GF-D8 (cell line): ENCODE measurements at regions not wholly inside any gene's neighbourhood (a gene's known extent, or its start where the extent isn't known, plus 50 kb on each side); places are given as distances from the start of the nearest gene placed in this dataset.

ENCODE experiments used
- DNase-seq: peaks from one replicate; lab custom pipeline; 2025; lab: John Stamatoyannopoulos, UW

DNA sequence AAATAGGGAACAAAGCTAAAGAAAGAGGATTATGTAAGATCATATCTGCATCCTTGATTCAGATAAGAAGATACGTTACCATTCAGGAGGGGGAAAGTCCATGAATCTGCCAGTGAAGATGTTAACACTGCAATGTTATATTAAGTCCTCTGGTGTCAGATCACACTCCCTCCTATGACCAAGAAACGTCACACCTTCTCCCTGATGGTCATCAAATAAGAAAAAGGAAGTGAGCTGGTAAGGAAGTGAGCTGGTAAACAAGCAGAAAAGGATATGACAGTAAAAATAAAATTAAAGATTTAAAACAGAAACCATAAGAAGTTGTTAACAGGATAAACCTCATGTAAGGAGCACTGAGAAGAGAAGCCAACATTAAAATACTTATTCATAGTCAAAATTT is 340.2 kb downstream of the SEC23A start:
- no peak for DNase-seq

DNA sequence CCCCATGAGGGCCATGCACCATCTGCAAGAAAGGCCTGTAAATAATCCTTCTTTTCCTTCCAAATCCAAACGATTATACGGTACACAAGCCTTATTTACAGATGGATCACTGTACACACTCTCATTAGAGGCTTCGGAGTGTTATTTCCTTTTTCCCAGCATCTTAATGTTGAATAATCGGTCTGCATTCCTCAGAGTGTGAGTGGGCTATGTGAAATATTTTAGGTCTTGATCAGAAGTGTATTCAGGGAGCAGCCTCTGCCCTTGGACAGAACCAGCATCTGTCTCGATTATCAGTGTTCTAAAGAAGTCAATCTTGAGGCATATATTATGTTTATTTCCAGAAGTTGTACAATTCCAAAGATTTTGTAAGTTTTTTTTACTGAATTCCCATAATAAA is 340.6 kb downstream of the SEC23A start:
- no peak for DNase-seq

DNA sequence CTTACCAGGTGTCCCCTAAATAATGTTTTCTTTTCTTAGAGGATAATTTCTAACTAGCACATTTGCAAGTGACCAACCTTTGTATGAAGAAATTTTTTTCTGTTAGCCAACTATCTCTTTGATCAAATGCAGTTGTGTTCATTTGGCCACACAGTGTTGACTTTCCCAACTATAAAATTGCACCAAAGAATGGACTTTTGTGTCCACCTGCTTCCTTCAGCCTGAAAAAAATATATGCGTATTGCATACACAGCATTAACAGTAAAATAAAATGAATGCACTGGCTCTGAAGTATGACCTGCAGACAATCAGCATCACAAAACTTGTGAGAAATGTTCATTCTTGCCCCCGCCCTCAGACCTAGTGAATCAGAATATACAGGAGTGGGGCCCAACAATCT is 342.0 kb downstream of the SEC23A start:
- no peak for DNase-seq

DNA sequence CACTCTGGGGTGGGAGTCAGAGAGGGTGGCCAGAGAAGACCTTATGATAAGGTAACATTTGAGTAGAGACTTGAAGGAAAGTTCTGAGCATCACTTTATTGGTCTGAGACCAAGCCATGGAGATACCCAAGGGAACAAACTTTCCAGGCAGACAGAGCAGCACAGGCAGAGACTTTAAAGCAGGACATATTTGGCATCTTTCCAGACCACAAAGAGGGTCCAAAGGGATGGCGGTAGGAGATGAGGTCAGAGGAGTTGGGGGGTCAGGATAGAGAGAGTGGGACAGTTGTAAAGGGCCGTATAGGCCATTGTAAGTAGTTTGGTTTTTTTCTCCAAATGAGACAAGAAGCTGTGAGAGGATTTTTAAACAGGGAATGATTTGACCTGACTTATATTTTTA is 344.4 kb downstream of the SEC23A start:
- DNase-seq, result no peak

DNA sequence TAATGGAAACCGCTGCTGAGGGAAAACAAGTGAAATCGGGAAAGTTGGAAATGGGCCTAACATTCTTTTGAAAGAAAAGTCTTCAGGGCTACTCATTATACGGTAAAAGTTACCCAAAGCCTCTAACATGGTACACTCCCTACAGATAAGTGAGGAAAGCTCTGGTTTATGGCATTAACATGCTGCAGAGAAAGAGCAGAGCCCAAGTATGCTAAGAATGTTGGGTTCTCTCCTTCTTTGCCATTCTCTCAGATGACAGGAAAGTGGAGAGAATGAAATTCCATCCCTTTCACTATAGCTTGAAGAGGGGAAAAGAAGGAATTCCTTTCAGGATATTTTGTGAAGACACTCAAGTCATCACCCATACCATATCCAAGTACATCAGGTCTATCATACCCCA is 348.0 kb downstream of the SEC23A start:
- no peak for DNase-seq

DNA sequence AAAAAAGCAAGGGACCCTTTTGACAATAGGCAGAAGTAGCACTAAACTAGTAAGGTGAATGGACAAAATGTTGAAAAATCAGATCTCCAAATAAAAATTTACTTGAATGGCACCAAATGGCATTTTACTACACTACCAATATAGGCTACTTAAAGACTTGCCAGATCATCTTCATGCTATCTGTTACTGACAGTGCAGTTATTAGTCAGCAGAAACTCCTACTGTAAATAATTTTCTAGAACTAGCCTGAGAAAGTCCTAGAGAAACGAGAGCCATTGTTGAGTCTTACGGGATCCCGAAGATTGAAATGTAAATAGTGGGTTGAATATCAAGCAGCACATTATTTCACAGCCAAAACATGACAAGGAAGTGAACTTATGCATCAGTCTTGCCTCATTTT is 350.3 kb downstream of the SEC23A start:
- no peak for DNase-seq

DNA sequence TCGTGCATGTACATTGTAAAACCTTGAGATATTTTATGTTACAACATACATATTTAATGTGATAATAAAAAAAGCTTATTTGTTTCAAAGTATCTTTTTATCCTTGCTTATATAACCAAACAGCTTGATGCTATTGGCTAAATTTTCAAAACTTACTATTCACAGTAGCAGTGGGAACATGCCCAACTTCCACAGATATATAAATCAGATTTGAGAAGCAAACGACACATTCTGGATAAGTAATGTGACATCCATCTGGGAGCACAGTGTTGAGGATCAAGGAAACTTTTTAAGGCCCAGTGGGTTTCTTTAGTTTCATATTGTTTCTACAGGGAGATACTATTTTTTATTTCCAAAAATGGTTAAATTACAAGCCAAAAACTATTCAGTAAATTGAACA is 350.7 kb downstream of the SEC23A start:
- no peak for DNase-seq

DNA sequence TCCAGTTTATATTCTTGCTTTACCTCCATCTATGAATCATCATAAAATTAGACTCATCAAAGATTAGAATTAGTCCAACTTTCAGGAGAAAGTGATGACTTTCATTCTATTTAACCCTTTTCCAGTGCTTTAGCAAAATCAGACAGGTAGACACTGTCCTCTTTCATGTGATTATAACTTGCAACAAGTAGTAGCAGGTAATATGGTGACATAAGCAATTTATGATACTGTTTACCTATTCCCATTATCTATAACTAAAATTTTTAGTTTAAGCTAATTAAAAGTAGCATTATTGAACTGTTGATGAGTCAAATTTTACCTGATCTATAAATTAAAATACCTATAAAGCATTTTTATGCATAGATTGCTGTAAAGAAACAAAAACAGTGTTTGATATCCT is 351.6 kb downstream of the SEC23A start:
- DNase-seq, result no peak

DNA sequence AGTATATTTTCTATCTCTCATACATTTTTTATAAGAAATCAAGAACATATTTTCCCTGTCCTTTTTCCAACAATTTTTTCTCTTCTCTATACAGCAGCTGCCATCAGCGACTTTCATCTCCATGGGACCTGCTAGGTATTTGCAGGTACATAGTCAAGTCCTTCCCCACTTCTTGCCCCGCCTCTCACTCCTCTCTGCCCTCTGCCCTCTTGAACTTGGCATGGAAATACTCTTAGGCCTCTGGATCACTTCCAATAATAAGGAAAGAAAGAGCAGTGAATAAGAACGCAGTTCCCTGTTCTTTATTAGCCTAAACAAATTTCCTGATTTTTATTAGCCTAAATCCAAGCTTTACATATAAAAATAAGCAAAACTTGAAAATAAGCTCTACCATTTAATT is 353.1 kb downstream of the SEC23A start:
- DNase-seq, result no peak

DNA sequence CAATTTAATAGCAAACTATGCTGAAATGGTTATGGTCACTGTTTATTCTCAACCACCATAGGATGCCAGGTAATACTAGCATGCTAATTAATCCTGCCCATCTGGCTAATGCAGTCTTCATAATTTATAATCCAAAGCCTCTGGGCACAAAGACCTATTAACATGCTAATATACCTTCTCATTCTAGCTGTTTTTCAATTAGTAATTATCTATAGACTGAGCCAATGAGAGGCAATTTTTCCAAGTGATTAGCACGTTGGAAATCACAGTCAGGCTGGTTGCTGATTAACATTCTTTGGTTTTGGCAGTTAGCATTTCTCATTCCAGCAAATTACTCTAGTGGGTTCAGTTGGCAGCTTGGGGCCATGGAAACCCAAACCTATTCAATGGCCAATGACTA is 357.2 kb downstream of the SEC23A start:
- no peak for DNase-seq

DNA sequence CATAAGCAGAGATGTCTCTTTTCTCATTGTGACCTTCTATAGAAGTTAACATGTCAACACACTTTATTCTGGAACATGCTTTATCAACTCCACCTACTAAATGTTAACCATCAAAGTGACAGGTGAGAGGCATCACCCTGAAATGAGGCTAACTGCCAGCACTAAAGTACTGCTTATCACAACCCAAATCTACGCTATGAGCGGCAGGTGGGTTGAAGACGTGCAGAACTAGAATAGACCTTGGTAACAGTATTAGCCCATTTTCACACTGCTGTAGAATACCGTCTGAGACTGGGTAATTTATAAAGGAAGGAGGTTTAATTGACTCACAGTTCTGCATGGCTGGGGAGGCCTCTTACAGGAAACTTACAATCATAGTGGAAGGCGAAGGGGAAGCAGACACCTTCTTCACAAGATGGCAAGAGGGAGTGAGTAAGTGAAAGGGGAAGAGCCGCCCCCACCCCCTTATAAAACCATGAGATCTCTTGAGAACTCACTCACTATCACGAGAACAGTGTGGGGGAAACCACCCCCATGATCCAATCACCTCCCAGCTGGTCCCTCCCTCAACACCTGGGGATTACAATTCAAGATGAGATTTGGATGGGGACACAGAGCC is 359.0 kb downstream of the SEC23A start:
- DNase-seq, result no peak

DNA sequence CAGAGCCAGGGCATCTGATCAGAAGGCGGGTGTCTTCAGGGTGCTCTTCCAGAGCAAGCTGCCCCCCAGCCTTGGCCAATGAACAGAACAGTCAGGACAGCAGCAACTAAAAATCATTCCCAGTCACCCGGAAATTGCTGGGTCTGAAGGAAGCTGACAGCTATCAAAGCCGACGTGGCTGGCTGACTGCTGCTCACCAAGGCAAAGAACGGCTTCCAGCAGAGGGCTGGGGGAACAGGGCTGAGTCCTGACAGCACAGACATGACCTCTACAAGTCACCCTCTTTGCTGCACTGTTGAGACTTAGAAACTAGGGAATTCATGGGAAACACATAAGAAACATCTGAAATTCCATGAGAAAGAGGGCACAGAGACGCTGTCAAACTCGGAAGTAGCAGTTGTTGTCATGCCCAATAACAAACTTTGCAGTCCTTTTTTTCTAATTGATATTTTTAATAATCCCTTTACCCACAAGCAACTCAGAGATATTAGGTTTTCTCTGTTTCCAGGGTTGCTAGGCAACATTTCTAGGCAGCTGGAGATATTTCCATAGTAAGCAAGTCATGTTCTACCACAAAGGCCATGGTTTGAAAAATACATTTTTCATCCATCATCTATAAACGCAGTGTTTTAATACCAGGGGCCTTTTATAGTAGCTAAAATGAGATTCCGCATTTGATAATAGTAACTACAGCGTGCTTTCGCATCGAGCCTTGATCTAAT is 365.2 kb downstream of the SEC23A start:
- no peak for DNase-seq

DNA sequence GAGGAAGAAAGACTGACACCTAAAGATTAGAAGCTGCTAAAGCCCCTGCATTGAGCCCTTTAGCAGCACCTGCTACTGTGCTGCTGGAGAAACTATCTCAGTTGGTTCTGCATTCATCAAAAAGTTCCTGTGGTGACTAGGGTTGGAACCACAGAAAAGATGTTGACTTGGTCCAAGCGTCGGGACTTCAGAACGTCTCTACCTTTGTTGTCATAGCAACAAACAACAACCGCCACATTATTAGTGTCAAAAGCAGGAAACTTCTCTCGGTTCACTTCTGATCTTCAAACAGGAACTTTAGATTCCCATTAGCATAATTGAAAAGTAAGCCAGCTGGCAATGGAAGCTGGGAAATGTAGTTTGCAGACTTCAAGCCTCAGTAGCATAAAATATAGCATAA is 368.0 kb downstream of the SEC23A start:
- no peak for DNase-seq

DNA sequence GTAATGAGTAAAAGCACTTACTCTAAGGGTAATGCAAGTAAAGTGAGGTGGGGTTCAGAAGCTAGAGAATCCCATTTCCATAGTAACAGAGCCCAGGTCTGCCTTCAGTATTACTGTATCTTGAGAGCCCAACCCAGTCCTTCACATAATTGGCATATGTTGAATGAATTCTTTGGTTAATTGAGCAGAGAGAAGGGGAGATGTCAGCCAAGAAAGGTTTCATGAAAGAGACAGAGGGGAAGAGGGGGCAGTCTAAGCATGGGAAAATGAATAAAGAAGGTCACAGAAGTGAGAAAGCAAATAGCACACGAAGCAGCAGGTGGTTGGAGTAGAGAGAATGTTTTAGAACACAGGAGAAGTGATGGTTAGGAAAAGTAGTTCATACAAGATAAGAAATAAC is 371.1 kb downstream of the SEC23A start:
- DNase-seq, result no peak

DNA sequence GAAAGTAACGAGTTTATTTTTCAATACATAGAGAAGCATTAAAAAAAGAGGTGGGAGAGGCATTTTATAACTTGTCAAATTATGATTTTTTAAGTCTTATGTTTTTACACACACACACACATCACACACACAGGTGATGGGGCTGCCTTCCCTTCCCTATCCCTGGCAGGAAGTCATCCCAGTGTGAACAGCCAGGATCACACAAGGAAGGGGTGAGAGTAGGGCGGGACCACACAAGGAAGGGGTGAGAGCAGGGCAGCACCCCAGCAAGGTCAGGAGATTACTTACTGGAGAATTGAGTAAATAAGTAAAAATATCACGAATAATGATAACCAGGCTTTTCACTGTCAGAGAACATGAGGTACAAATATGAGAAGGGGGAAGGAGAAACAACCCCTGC is 372.6 kb downstream of the SEC23A start:
- no peak for DNase-seq

DNA sequence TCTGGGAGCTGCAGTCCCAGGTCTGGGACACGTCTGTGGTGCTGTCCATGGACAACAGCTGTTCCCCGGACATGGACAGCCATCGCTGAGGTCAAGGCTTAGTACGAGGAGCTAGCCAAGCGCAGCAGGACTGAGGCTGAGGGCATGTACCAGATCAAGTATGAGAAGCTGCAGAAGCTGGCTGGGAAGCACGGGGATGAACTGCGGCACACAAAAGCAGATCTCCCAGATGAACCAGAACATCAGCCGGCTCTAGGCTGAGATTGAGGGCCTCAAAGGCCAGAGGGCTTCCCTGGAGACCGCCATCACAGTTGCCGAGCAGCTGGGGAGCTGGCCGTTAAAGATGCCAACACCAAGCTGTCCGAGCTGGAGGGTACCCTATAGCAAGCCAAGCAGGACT is 375.3 kb downstream of the SEC23A start:
- DNase-seq, result no peak

DNA sequence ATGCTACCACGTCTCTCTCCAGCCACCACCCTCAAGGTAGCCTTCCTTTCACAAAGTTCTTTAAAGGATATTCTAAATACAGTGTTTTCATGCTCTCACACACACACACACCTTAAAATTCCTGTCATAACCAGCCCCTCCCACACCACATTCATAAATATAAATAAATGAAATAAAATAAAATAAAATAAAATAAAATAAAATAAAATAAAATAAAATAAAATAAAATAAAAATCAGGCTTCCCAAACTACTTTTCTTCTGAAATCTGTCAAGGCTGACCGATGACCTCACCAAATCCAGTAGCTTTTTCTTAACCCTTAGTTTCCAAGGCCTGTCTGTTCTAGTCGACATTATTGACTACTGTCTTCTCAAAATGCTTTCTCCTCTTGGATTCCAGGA is 378.4 kb downstream of the SEC23A start:
- DNase-seq, result no peak

DNA sequence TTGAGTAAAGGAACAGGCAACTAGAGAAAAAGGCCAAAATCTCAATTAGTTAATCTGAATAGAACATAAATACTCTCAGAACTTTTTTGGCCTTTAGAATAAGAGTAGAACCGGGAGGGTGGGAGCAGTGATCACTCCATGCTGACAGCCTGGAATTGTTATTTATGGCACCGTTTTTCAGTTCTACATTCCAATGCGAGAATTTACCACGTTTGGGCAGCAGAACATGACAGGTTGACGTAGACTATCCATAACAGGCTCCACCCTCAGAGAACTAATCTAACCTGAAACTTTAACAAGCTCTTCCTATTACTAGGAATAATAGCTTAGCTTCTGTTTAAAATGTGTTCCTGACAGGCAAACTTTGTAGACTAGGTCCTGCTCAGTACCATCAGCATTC is 379.1 kb downstream of the SEC23A start:
- no peak for DNase-seq

DNA sequence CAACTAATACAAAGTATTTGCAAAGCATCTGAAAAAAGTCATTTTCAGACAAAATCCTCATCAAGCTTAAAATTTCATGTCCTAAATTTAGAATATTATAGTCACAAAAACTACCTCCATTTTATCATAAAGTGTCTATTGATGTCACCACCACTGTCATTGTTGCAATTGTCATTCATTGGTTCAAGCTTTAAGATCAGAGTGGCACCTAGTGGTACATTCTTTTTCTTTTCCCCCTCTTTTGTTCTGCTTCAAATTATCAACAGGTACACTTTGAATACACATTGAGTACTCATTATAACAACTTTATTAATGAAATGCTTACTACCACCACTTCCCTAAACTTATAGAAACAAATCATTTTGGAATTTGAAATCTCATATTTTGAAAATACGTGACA is 379.8 kb downstream of the SEC23A start:
- no peak for DNase-seq

DNA sequence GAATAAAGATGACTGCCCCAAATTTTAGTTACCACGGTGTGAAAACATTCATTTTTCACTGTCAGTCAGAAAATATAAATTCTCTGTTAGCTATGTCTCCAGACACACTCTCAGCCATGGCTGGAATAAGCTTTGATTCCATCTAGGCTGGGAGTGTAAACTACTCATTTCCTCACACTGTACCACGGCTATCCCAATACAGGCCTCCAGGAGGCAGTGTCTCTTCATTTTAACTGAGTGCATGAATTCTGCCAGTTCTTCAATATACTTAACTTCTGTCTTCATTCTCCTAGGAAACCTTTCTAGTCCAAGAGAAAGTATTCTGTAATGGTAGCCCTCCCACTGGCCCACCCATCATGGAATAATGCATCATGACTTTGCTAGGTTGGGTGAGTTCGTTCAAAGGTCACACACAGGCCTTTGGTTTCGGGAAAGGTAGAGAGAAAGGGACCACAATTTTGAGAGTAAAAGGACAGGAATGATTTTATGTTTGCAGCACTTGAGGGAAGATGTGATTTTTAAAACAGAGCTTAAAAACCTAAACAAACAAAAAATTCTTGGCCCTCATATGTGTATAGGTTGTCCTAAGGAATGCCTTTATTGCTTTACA is 381.1 kb downstream of the SEC23A start:
- peak; percentile 19 for DNase-seq

DNA sequence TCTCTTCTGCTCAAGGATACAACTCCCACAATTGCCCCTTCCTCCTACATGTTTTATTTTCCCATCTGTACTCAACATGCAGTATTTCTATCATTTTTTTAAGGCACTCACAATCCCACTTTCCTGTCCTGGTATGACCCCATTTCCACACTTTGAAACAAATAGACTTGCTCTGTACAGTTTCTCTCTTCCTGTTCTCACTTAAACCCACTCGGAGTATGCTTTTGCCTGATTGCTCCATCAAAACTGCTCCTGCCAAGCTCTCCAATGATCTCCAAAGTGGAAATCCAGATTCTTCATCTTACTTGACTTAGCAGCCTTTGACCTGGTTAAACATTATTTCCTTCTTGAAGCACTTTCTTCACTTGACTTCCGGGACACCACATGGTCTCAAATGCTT is 384.5 kb downstream of the SEC23A start:
- DNase-seq, result peak; percentile 4

DNA sequence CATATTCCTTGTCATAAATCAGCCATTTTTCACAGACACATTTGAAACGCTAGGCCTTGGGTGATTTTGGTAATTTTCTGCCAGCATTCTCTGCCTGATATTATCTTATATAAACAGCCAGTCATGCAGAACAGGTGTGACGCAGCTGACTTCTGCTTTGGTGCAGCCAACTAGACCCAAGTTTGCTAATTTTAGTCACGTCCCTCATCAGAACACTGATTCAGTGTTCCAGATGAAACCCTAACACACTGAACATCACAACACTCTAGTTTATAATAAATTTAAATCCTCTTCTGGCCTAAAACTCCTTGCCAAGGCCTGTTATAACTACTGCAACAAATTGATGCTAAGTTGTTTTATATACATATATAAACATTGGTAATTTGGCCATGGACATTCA is 386.1 kb downstream of the SEC23A start:
- peak; percentile 70 for DNase-seq

DNA sequence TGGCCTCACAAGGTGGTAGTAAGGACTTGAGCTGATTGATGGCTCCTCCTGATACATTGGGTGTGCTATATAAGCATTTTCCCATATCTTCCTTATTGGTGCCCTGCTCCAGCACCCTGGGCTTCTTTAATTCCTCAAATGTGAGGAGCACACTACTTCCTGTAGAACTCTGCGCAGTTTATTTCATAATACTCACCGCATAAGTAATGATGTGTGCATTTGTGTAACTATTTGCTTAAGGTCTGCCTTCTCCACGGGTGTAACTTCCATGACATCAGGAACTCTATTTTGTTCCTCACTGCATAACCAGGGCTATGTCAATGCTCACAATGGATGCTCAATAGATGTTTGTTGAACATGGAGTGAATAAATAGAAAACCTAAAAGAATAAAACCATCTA is 392.2 kb downstream of the SEC23A start:
- DNase-seq, result peak; percentile 85

DNA sequence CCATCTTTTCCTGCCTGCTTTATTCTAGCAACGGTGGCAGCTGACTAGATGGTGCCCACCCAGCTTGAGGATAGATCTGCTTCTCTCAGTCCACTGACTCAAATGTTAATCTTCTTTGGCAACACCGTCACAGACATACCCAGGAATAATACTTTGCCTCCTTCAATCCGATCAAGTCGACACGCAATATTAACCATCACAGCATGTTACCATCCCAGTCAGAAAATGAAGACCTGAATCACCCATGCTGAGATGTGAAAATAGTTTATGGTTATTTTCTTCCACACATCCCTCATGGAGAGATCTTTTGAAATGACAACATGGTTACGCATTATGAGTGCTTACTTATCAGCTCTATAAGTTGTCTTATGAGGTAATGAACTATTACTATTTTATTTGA is 392.8 kb downstream of the SEC23A start:
- DNase-seq, result no peak
